ENCODE measurements at regions not wholly inside any gene's neighbourhood (a gene's known extent, or its start where the extent isn't known, plus 50 kb on each side); places are given as distances from the start of the nearest gene placed in this dataset.

- H3K9me3 ChIP-seq (ENCODE audit: control insufficient read depth in 4 of 4, low read length in 3 of 4) = no peaks in the 10 kb centered on the region
- no peaks in the 10 kb centered on the region for H3K4me1 ChIP-seq (ENCODE audit: control insufficient read depth in 4 of 4, insufficient read depth in 4 of 4, low read length in 3 of 4)
- H3K4me3 ChIP-seq (ENCODE audit: low read depth in 1 of 3, low read length in 3 of 3) = no peak overlapping the region
- no peak overlapping the region for H3K27ac ChIP-seq (ENCODE audit: low read depth in 1 of 2, low read length in 2 of 2)
- H3K36me3 ChIP-seq (ENCODE audit: control insufficient read depth in 4 of 4, insufficient read depth in 3 of 4, low read depth in 1 of 4, low read length in 3 of 4) = no peaks in the 10 kb centered on the region
- no peak for DNase-seq (ENCODE audit: low spot score)
- no peaks in the 10 kb centered on the region for H3K27me3 ChIP-seq (ENCODE audit: control insufficient read depth in 4 of 4, insufficient read depth in 4 of 4, low read length in 3 of 4)
- TF ChIP-seq YY1 (IDR thresholded peaks at IDR 0.05) = no peak
- no peak for TF ChIP-seq ATF3 (IDR thresholded peaks at IDR 0.05)
- no peak for TF ChIP-seq HNF4A (conservative IDR thresholded peaks at IDR 0.05)
- no peak for TF ChIP-seq RAD21 (IDR thresholded peaks at IDR 0.05)
- no peak for TF ChIP-seq REST (IDR thresholded peaks at IDR 0.05)
- TF ChIP-seq RXRA (IDR thresholded peaks at IDR 0.05) = no peak
- no peak for TF ChIP-seq HNF4G (IDR thresholded peaks at IDR 0.05)
- TF ChIP-seq GABPA (IDR thresholded peaks at IDR 0.05 in 1 of 2, conservative IDR thresholded peaks at IDR 0.05 in 1 of 2) = no peak
- no peak for TF ChIP-seq FOXA1 (IDR thresholded peaks at IDR 0.05)
- no peak for TF ChIP-seq TAF1 (conservative IDR thresholded peaks at IDR 0.05)
- no peak for TF ChIP-seq MAX (IDR thresholded peaks at IDR 0.05)
- TF ChIP-seq EGR1 (IDR thresholded peaks at IDR 0.05; ENCODE audit: low read depth in 2 of 2) = no peak
- no peak for TF ChIP-seq SP1 (IDR thresholded peaks at IDR 0.05)
- TF ChIP-seq ZBTB33 (IDR thresholded peaks at IDR 0.05) = no peak
- no peak for TF ChIP-seq FOXA2 (IDR thresholded peaks at IDR 0.05)
- no peak overlapping the region for H3K9ac ChIP-seq (ENCODE audit: low read depth in 1 of 2, low read length in 2 of 2)
These were observed 539.3 kb downstream of the METTL4 start for GRCh38 chr18:2032036-2032435.

GRCh38 chr18:2035056-2035455, 536.2 kb downstream of the METTL4 start:
- Histone ChIP-seq H3K36me3 (ENCODE audit: control insufficient read depth in 4 of 4, insufficient read depth in 3 of 4, low read depth in 1 of 4, low read length in 3 of 4) (no peaks in the 10 kb centered on the region), H3K27me3 (ENCODE audit: control insufficient read depth in 4 of 4, insufficient read depth in 4 of 4, low read length in 3 of 4) (no peaks in the 10 kb centered on the region), H3K4me1 (ENCODE audit: control insufficient read depth in 4 of 4, insufficient read depth in 4 of 4, low read length in 3 of 4) (no peaks in the 10 kb centered on the region), H3K9me3 (ENCODE audit: control insufficient read depth in 4 of 4, low read length in 3 of 4) (peaks cover 0 to 5% (median 0%) of the 10 kb centered on the region in 4 donors), H3K9ac (ENCODE audit: low read depth in 1 of 2, low read length in 2 of 2) (no peak overlapping the region), H3K4me3 (ENCODE audit: low read depth in 1 of 3, low read length in 3 of 3) (no peak overlapping the region), H3K27ac (ENCODE audit: low read depth in 1 of 2, low read length in 2 of 2) (no peak overlapping the region)
- TF ChIP-seq FOXA2 (IDR thresholded peaks at IDR 0.05) = no peak
- no peak for DNase-seq (ENCODE audit: low spot score)
- 82% methylated on average over 7 of the region's 7 CpGs for WGBS
